ENCODE measurements at regions not wholly inside any gene's neighbourhood (a gene's known extent, or its start where the extent isn't known, plus 50 kb on each side); places are given as distances from the start of the nearest gene placed in this dataset.

GRCh38 chr18:4638680-4639079 lies 183.6 kb upstream of the DLGAP1 start (continued):
- TF ChIP-seq HMGXB4 (CRISPR knock-in tag; IDR thresholded peaks at IDR 0.05; ENCODE audit: borderline replicate concordance) (no peak), SREBF2 (IDR thresholded peaks at IDR 0.05) (no peak), SMC3 (IDR thresholded peaks at IDR 0.05) (no peak)

GRCh38 chr18:4637876-4638275 lies 182.8 kb upstream of the DLGAP1 start:
- FAIRE-seq: no peak
- no peak overlapping the region for H3K4me2 ChIP-seq
- no peaks in the 10 kb centered on the region for H3K9me3 ChIP-seq
- no peak overlapping the region for H3K27ac ChIP-seq
- POLR2A ChIA-PET: no interaction called here
- no peak for DNase-seq (ENCODE audit: low read depth in 1 of 2, low spot score in 1 of 2)
- no peaks in the 10 kb centered on the region for H3K4me1 ChIP-seq
- no peak for ATAC-seq
- no peak for TF ChIP-seq CHD4 (IDR thresholded peaks at IDR 0.05; ENCODE audit: borderline replicate concordance)
- CTCF ChIA-PET: interaction anchor here (0.7 kb wide), 1 partner anchor 19 kb away, joined by 3 read pairs; no protein-coding TSS in a partner anchor
- WGBS (ENCODE audit: missing lambda C conversion rate): 5% methylated on average over 4 of the region's 4 CpGs
- no peak overlapping the region for H3K4me3 ChIP-seq

GRCh38 chr18:4636967-4637366 lies 181.9 kb upstream of the DLGAP1 start:
- Histone ChIP-seq H3K4me1 (no peaks in the 10 kb centered on the region), H3K4me3 (no peak overlapping the region), H3K9me3 (no peaks in the 10 kb centered on the region), H3K4me2 (no peak overlapping the region), H3K27ac (no peak overlapping the region)
- ChIA-PET CTCF (no interaction called here), POLR2A (no interaction called here)
- 0% methylated on average over 4 of the region's 4 CpGs for WGBS (ENCODE audit: missing lambda C conversion rate)
- no peak for DNase-seq (ENCODE audit: low read depth in 1 of 2, low spot score in 1 of 2)
- ATAC-seq: no peak
- FAIRE-seq: no peak
- TF ChIP-seq FOSL2 (IDR thresholded peaks at IDR 0.05): no peak
- TF ChIP-seq FOSL2 (CRISPR knock-in tag; IDR thresholded peaks at IDR 0.05): no peak
- TF ChIP-seq NPAS2 (CRISPR knock-in tag; IDR thresholded peaks at IDR 0.05; ENCODE audit: borderline replicate concordance): no peak
- no peak for TF ChIP-seq RAD21 (conservative IDR thresholded peaks at IDR 0.05 in 1 of 2, IDR thresholded peaks at IDR 0.05 in 1 of 2)
- no peak for TF ChIP-seq REST (IDR thresholded peaks at IDR 0.05)
- no peak for TF ChIP-seq SMC3 (IDR thresholded peaks at IDR 0.05)
- TF ChIP-seq ZFP36 (IDR thresholded peaks at IDR 0.05; ENCODE audit: borderline replicate concordance, partially characterized antibody): no peak
- TF ChIP-seq BCL3 (IDR thresholded peaks at IDR 0.05): no peak
- no peak for TF ChIP-seq POLR2AphosphoS2 (conservative IDR thresholded peaks at IDR 0.05; ENCODE audit: low read length)

GRCh38 chr18:4631239-4631638 lies 176.1 kb upstream of the DLGAP1 start:
- CTCF ChIA-PET: no interaction called here
- H3K4me3 ChIP-seq: no peak overlapping the region
- POLR2A ChIA-PET: no interaction called here
- no peak for FAIRE-seq
- TF ChIP-seq FOXS1 (CRISPR knock-in tag; IDR thresholded peaks at IDR 0.05): no peak
- TF ChIP-seq ELK1 (IDR thresholded peaks at IDR 0.05; ENCODE audit: low read depth, low read length): no peak
- TF ChIP-seq ZC3H11A (IDR thresholded peaks at IDR 0.05): no peak
- TF ChIP-seq NPAS2 (CRISPR knock-in tag; IDR thresholded peaks at IDR 0.05; ENCODE audit: borderline replicate concordance): no peak
- no peak for TF ChIP-seq POLR2A (IDR thresholded peaks at IDR 0.05; ENCODE audit: low read length)
- TF ChIP-seq CHD2 (IDR thresholded peaks at IDR 0.05; ENCODE audit: low read length, partially characterized antibody): no peak
- no peaks in the 10 kb centered on the region for H3K9me3 ChIP-seq
- H3K4me1 ChIP-seq: no peaks in the 10 kb centered on the region
- ATAC-seq: no peak
- DNase-seq (ENCODE audit: low read depth in 1 of 2, low spot score in 1 of 2): no peak
- H3K27ac ChIP-seq: no peak overlapping the region
- no peak overlapping the region for H3K4me2 ChIP-seq
- 57% methylated on average over 5 of the region's 6 CpGs for WGBS (ENCODE audit: missing lambda C conversion rate)

All from A549 (cell line).